Posterior cingulate gyrus (tissue), 11 donors: ENCODE measurements at regions not wholly inside any gene's neighbourhood (a gene's known extent, or its start where the extent isn't known, plus 50 kb on each side); places are given as distances from the start of the nearest gene placed in this dataset.

ENCODE experiments used
- DNase-seq, 10 donors: peaks; one replicate each; pipeline versions ENCODE4 v3.0.0 to v3.0.0-alpha.2; 2020 to 2021; ENCODE audit warnings: mixed read lengths in 3 of 10
- intact Hi-C: fragments of 100-400 bp; cut with DNase I; formaldehyde crosslinking; loops from one replicate; pipeline ENCODE4 v1.15.1; 2023

DNA sequence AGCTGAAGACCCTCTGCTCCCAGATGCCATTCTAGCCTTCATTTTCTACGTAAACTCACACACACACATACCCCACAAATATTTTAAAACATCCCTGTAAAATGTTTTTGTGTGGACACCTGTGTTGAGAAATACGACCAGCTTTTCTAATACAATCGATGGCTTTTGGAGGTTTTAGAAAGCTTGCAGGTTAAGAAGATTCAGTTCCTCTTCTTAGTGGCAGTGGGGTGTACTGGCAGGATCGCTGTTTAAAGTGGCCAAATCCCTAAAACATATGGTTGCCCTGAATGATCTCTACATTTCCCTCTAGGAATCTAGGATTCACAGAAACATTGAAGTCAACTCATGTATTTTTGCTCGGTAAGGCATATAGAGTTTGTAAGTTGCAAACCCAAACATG lies 236.3 kb downstream of the NSG2 start:
- intact Hi-C loops: no loop called here

DNA sequence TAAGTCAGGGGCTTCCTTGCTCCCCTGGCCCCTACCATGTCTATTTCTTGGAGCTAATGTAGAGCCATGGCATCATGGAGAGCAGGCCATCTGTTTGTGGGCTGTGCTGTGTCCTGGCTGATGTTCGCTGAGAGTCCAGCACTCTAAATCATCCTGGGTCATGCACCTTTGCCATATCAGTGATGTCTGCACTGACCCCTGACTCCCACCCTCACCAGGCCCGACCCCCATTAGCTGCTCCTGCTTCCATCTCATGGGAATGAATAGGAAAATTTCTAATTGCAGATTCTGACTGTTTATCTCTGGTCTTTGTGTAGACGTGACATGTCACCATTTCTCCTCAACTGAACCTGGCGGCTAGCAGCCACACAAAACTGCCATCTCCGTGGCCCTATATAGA lies 236.9 kb downstream of the NSG2 start:
- no peak for DNase-seq
- intact Hi-C loops: no loop called here

More for the DNA sequence above, 236.3 kb downstream of the NSG2 start:
- no peak for DNase-seq

DNA sequence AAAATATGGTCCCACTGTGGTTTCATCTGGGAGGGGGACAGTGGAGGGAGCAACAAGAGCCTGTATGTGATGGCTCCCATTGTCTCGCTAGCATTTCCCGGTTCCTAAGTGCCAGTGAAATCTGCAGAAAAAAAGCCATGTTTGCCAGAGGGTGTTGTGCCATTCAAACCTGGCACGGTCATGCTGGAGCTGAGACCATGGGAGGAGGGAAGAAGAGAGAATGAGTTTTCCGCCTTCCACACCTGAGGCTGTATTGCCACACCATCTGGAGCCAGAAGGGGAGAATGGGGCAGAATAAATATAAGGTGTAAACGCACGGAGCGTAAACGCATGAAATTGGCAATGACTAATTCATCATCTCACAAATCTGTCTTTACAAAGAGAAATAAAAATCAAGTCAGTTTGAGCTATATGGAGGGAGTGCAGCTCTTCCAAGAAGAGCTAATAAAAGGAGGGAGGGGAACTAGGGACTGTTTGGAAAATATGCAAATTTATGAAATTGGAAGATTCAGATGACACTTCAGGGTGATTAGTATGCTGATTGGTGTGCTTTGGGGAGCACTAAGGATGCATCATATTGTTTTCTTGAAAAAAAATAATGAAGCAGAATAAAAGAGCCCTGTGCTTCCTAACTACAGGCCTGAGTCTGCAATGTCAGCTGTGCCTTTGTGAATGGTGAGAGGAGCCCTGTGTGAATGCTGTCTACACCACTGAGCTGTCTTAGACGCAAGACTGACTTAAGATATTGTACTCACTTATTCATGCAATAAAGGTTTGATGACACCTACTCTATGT lies 237.9 kb downstream of the NSG2 start:
- intact Hi-C loops: no loop called here
- DNase-seq: no peak

DNA sequence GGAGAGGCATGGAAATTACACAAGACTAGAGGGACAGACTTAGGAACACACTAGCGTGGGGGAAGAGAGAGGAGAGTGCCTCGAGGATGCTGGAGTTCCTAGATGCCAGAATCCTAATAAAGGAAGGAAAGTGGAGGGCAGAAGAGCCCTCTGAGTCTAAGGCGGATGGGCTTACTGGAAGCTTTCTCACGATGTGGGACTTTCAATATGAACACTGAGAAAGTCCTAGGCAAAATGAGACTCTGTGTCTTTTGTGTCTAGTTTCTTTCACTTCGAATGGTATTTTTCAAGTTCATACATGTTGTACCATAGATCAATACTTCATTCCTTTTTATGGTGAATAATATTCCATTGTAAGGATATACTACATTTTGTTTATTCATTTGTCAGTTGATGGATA lies 239.4 kb downstream of the NSG2 start:
- no peak for DNase-seq
- intact Hi-C loops: no loop called here

DNA sequence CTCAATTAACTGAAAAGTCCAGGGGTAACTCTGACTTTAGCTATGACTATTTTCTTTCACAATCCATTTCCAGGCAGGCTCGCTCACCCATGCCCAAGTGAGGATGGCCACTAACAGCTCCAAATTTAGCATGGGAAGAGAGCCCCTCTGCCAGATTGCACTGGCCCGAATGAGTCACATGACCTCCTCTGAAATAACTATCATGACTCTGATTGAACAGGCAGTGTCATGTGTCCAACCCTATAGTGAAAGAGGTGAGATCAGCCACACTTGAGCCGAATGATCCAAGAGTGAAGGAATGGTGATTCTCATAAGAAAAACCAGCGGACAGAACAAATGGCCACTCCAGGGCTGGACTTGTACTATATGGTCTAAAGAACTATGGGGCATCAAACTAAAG lies 242.3 kb downstream of the NSG2 start:
- intact Hi-C loops: no loop called here
- no peak for DNase-seq

DNA sequence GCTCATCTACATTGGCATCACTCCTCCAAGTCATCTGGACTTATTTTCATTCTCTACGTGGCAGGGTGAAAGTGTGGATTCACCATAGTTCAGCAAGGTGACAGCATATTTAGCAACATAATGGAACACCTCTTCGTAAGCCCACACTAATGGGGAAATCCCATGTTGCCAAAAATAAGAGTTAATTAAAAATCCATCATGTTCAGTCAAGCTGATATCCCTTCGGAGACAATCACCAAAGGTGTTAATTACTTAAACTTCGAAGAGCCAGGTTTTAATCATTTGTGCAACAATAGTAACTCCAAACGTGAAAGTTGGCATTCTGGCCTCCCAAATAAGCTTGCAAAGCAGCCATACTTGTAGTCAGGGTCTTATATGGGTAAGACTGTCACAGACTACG lies 242.9 kb downstream of the NSG2 start:
- intact Hi-C loops: no loop called here
- DNase-seq: no peak

DNA sequence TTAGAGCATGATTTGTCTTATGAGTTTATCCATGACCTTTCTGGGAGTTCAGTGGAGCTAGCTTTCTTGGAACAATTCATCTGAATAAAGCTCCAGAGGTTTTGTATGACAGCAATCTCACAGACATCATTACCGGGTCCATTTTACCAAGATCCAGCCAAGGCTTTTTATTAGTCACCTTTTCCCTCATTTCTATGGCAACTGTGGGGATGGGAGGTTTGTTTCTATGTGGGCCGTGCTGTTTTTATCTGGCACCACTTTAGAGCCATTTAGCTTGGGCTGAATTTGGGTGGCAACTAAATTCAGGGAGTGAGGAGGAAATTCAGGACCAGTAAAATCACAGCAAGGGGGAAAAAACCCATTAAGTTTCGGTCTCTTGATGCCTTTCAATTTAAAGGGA lies 245.7 kb downstream of the NSG2 start:
- intact Hi-C loops: no loop called here
- DNase-seq: no peak

DNA sequence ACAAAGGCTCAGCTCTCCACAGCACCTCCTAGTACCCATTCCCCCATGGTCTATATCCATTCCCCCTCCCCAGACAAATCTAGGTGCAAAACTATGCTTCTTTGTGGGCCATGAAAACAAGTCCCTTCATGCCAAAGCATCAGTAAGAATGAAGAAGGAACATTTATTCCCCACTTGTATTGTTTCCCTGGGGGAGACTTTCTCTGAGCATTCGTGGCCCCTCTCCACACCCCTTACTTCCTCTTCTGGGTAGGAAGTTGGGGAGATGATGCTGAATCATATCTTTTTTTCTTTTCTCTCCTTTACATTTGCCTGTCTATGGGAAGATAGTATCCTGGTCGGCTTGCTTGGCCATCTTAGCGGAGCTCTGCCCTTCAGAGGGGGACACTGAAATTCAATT lies 246.8 kb downstream of the NSG2 start:
- intact Hi-C loops: no loop called here

DNA sequence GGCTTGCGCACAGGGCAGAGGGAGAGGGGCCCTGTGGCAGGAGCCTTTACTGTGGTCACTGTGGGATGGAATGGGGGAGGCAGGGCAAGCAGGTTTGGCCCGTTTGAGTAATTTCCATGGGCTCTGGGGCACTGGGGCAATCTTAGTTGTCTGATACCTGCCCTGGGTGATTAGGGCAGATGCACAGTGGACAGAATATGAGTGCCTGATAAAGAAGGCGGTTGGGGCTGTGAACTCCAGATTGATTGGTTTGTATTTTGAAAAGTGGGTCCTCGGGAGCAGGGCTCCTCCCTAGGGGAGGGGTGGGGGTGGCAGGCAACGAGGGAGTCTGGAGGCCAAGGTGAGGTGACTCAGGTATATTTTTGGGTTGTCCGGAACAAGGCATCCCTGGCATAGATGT lies 247.5 kb downstream of the NSG2 start:
- intact Hi-C loops: no loop called here
- DNase-seq: no peak

More for the DNA sequence above, 246.8 kb downstream of the NSG2 start:
- DNase-seq: no peak

DNA sequence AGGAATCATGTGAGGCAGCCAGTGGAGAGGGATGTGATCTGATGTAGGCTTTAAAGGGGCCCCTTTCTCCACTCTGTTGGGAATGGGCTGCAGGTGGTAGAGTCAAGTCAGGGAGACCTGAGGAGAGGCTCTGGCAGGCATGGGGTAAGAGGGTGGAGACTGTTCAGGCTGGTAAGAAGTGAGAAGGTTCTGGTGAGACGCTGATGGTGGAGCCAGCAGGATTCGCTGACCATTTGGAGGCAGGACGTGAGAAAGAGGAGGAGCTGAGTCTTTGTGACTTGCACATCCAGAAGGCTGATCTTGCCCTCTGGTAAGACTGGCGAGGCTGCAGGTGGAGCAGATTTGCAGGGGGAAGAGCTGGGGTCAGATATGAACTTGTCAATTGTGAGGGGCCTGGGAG lies 248.0 kb downstream of the NSG2 start:
- no peak for DNase-seq
- intact Hi-C loops: no loop called here

DNA sequence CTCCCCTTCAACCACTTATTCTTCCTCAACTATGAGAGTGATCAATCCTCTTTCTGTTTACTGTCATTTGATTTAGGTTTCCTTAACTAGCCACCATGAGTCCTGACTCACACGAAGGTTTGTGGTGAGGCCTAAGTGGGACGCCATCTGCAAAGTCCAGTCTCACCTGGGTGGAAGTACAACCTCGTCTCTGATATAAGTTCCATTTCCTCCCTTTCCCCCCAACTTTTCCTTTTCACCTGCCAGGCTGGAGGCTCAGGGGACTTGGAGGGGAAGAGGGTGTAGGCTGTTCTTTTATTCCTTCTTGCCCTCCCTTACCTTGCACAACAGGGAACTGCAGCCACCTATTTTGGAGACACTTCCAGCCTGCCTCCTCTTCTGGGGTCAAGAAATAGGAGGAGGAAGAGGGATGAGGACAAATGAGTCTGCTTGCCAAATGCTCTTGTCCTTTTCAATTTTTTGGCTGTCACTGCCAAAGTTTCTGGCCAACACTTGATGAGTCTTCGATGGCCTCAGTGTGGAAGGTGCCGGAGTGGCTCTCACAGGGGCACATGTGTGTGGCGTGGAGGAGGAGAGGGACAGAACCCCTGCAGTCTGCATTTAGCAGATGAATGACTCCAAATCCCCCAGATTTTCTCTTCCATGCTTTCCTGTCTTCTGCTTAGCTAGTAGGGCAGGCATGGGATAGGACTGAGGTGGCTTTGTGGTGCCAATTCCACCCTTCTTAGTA lies 249.6 kb downstream of the NSG2 start:
- no peak for DNase-seq
- intact Hi-C loops: no loop called here

DNA sequence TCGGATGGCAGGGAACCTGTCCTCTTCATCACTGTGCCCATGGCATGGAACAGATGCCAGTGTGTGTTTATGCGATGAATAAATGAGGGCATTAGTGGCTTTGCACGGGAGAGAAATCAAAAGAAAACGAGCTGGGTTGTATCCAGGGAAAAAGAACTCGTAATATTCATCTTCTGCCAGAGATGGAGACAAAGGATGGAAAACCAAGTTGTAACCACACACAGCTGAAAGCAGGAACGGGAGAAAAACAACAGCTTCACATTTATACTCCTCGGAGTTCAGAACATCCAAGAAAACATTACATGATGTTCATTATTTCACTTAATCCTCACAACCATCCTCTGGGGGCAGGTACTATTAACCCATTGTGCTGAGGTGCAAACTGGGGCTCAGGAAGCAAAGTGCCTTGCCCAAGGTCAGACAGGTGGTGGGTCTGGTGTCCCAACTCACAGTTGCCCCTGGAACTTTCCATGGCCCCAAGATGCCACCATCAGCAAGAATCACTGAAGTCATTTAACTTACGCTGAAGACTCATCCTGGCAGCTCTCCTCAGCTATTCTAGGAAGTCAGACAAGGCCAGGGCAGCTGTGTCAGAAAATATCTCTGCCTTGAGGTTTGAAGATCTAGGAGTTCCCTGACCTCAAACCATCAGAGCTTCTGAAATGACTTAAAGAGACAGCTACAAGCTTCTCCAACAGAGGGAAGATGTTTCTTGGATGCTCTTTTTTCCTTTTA lies 250.4 kb downstream of the NSG2 start:
- intact Hi-C loops: no loop called here
- DNase-seq: no peak

DNA sequence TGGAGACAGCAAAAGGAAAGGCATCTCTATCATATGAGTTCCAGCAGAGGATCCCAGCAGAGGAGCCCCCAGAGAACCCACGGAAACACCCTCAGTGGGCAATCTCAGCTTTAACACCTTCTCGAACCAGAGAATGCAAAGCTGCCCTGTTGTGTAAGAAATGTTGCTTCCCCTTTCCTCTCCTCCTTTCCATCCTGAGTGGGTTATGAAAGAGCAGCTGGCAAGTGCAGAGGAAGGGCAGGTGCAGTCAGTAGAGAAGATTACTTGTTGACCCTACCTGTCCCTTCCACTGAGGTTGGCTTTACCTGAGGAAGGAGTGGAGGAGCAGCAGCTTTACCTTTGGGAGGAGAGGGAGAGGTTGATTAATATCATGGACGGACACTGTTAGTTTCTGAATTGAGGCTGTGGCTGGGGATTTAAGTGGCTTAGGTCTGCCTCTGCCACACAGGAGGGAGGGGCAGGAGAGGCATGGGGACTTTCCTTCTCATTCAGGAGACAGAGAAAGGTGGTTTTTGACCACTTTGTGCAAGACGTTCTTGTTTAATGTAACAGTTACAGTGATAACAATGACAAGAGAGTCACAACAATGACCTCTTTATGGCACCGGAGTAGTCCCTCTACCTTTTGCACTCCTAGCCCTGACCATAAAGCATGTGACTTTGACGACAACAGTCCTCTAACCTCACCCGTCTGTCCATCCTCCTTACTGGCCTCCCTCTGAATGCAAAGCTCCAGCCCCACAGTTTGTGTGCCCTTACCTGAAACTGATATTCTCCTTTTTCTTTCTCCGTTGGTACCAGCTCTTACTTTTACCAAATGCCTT lies 254.8 kb downstream of the NSG2 start:
- intact Hi-C loops: no loop called here
- DNase-seq: no peak

DNA sequence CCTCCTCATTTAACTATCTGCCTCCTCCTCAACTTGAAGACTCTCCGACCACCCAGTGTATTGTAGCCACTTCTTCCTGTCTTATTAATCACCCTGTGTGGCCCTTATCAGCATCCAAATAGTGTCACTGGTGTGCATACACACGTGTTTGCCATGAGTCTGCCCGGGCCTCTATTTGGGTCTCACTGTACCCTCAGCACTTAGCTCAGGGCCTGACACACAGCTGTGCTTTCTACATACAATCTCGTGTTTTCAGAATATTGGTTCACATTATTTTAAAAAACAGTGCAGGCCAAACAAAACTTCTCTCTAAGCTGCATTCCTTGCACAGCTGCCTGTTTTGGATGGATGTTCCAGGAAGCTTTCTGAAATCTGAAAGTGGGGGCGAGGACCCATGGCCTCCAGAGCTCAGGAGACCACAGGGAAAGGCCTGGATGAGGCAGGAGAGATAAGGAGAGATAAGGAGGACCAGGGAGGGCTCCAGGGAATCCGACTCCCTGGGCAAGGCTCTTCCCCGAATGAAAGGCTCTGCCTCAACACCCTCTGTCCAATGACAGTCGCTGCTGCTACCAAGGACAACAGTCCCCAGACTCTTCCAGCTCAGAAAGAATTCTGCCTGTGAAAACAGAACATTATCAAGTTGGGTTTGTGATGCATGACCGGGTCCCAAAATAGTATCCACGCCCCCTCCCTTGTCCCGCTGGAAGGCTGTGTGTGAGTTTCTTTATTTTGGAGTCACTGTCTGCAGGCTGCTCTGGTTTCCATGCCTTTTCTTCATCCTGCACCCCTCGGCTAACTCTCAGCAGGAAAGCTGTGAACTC lies 255.6 kb downstream of the NSG2 start:
- DNase-seq: peak in 3 of 10 donors; percentile 59 to 85 (median 80)
- intact Hi-C loops: no loop called here

DNA sequence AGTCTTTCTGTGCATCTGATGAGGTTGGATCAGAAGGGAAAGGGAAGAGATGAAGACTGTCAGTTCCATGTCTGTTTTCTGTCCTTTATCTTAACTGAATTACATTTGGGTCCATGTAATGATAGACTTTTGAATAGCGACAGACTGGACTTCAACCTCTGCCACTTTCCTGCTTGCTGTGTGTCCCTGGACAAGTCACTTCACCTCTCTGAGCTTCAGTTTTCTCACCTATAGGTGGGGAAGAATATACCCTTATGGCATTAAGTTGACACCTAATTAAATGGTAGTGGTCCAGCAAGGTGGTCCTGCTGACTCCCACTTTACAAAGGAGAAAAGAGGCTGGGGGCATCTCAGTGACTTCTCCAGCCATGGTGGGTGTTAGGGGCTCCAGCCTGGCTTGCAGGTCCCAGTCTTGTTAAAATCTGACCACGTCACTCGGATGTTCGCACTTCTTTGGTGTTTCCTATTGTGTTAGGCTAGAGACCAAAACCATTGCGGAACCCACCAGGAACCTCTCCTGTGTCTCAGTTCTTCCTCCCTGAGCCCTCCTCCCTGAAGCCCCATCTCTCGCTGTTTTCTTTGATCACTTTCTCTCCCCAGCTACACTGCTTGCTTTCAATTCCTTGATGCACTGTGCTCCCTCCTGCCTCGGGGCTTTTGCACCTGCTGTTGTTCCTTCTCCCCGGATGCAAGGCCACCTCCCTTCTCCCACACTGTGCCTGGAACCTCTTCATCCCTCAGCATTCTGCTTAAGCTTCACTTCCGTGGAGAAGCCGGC lies 256.5 kb downstream of the NSG2 start:
- intact Hi-C loops: no loop called here
- DNase-seq: no peak

DNA sequence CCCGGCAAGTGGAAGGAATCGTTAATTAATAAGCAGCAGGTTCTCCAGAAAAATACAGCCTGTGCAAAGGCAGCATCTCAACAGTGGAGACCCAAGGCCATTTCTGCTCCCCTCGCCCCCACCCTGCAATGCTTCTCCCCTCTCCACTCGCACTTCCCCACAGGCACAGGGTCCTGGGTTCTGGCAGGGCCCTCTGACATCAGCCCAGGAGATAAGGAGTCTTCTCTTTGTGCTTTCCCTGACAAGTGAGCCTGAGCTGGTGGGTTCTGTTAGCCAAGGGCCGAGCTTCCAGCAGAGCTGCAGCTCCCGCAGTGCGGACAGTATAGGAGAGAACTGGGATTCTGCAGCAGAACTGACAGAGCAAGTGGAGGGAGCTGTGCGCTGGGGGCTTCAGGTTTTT lies 257.5 kb downstream of the NSG2 start:
- no peak for DNase-seq
- intact Hi-C loops: no loop called here

DNA sequence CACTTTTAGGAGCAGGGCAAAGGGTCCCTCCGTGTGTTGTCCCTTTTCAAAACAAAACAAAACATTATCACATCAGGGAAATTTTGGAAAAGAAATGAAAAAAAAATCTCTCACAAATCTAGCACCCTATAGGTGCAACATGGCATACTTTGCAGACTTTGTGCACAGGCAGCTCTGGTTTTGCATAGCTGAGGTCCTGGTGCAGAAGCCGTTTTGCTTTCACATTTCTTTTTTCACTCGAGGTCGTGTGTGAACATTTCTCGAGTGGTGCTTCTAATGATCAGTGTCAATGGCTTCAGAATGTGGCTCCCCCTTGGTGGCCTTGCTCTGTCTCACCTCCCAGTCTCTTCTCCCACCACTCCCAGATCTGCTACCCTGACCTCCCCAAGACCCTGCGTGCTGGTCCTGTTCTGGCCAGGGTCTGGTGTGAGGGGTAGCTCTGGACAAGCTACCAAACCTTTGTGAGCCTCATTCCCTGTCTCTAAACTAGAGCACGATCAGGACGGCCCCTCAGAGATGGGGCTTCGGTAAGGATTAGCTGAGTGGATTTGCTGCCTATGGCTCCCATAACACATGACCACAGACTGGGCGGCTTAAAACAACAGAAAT lies 258.0 kb downstream of the NSG2 start:
- DNase-seq: no peak
- intact Hi-C loops: no loop called here

DNA sequence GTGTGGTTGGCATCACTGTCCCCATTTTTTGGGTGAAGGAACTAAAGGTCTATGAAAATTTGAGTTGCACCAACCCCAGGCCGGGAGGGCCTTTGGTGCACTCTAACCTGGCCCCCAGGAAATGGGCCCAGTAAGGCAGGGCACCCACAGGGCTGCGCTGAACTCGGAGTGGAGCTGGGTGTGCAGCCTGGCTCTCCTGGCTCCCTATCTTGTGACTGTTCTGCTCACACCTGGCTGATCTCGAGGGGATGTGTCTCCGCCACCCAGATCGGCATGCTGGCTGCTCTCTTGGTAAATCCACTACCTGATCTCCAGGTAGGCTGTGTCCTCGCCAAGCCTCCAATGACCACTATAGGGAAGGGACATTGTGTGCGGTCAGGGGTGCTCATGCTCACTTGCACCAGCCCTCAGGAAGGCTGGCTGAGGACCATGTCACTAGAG lies 259.8 kb downstream of the NSG2 start:
- intact Hi-C loops: no loop called here
- DNase-seq: no peak
